T follicular helper cell (primary cell): ENCODE measurements at regions not wholly inside any gene's neighbourhood (a gene's known extent, or its start where the extent isn't known, plus 50 kb on each side); places are given as distances from the start of the nearest gene placed in this dataset.

Experiments
- DNase-seq: peaks from one replicate; pipeline ENCODE4 v3.0.0-alpha.2; 2020; ENCODE audit warnings: low read depth

DNA sequence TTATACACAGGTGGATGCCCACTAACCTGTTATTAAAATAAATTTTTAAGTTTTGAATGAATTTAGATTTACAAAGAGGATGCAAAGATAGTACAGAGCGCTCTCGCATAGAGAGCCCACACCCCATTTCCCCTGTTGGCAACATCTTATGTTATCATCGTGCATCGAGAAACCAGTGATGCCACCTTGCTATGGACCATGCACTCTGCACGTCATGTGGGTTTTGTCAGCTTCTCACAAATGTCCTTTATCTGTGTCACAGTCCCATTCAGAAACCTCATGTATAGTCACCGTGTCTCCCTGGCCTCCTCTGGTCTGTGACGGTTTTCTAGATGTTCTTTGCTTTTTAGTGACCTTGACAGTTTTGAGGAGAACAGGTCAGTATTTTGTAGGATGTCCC is 60.0 kb downstream of the ING1 start:
- DNase-seq: no peak

DNA sequence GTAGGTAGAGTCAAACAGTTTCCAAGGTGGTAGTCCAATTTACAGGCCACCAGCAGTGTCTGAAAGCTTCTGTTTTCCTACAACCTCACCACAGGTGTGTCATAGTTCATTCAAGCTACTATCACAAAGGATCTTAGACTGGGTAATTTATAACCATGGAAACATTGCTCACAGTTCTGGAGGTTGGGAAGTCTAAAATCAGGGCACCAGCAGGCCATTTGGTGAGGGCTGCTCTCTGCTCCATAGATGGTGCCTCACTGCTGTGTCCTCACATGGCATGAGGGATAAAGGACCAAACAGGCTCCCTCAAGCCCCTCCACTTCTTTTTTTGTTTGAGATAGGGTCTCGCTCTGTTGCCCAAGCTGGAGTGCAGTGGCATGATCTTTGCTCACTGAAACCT is 60.6 kb downstream of the ING1 start:
- no peak for DNase-seq

GRCh38 chr13:110774490-110774889 is 61.0 kb downstream of the ING1 start:
- DNase-seq: no peak

GRCh38 chr13:110775576-110775975 is 62.1 kb downstream of the ING1 start:
- no peak for DNase-seq

GRCh38 chr13:110777251-110777820 is 63.8 kb downstream of the ING1 start:
- DNase-seq: no peak

DNA sequence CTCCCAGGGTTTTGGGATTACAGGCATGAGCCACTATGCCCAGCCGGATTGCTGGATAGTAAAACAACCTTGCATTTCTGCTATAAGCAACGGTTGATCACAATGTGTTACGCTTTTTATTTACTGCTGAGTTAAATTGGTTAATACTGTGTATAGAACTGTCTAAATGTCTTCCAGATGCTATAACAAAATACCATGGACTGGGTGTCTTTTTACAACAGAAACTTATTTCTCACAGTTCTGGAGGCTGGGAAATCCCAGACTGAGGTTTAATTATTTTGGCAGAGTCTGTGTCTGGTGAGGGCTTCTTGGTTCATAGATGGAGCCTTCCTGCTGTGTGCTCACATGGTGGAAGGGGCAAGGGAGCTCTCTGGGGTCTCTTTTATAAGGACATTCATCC is 65.5 kb downstream of the ING1 start:
- no peak for DNase-seq

DNA sequence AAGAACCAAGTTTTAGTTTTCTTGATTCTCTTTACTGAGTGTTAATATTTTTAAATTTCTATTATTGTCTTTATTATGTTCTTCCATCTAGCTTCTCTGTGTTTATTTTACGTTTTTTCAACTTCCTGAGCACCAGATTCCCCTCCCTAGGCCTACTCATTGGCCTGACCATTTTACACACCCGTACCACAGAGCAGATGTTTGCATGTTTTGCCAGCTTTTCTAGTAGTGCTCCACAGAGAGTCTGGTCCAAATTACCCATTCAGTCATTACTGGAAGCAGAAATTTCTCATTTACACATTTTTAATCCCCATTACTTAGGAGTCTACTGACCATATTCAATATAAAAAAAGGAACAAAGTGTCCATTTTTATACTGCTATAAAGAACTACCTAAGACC is 66.9 kb downstream of the ING1 start:
- DNase-seq: no peak

GRCh38 chr13:110782185-110782584 is 68.7 kb downstream of the ING1 start:
- DNase-seq: no peak

DNA sequence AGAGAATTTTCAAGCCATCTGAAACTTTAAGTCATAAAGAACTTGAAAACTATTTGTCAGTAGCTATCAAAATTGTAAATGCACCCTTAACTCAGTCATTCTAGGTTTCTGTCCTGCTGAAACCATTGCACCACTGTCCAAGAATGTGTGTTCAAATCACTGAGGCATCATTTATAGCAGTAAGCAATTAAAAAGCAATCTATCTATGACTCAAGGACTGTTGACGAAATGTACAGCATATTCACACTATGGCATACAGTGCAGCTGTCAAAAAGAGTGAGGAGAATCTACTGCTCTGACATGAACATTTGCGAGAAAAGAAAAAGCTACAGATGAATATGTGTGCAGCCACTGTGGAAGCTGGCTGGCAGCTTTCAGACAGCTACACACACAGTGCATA is 71.2 kb downstream of the ING1 start:
- DNase-seq: no peak

GRCh38 chr13:110788778-110789177 is 75.3 kb downstream of the ING1 start:
- no peak for DNase-seq

- DNase-seq: no peak
Measured at GRCh38 chr13:110789871-110790270, 76.4 kb downstream of the ING1 start.

- no peak for DNase-seq
Measured at GRCh38 chr13:110790371-110790770, 76.9 kb downstream of the ING1 start.

DNA sequence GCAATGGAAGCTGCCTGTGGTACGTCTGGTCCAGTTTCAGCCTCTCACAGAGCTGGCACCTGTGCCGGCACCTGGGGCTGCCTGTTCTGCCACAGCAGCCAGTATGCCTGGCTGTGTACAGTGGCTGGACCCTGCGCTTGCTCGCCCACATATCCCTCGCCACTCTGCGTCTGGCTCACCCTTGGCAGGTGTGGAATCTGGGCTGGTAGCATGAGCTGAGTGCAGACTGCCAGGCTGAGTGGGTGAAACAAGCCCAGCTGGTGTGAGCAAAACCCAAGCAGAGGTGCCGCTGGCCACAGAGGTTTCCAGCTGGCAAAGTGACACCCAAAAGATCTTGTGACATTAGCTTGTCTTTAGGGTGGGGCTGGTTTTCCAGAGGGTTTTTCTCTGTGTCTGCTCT is 80.7 kb downstream of the ING1 start:
- DNase-seq: no peak

- no peak for DNase-seq
Measured at GRCh38 chr13:110797230-110797877, 83.9 kb downstream of the ING1 start.

DNA sequence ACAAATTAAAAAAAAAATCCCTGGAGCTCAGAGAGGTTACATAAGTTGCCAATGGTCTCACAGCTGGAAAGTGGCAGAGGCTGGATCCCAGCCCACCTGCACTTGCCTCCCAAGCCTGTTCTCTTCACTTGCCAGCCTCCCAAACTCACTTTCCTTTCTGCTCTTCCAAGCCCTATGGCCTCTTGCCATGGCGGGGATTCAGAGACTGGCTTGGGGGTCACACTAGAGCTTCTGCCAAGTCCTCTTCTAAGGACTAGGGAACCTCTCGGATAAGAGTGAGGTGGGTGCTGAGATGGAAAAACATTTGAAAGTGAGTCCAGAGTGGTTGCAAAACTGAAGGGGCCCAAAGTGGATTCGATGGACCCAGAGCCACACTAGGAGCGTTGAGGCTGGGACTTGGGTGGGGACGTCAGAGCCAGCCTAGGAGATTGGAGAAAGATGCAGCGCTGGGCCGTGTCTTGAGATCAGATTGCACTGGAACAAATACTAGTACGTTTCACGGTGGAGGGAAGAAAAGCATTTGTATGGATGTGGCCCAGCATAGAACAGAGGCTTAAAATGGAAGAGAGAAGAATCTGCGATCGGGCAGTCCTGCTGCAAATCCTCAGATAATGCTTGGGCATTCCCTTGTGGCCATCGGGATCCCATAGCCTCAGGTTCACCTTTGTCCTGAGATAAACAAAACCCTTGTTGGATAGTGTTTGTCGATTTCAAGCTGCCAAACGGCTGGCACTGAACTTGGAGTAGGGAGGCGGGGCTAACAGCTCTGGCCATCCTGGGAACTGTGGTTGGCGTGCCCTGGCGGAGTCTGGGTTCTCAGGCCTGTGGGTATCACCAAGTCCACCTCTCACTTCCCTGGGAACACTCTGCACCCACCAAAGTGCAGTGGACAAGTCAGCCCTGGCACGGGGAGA is 84.8 kb downstream of the ING1 start:
- DNase-seq: no peak

- DNase-seq: no peak
Measured at GRCh38 chr13:110799246-110800236, 86.0 kb downstream of the ING1 start.

GRCh38 chr13:110801044-110801443 is 87.5 kb downstream of the ING1 start:
- DNase-seq: no peak

GRCh38 chr13:110802260-110802659 is 88.8 kb downstream of the ING1 start:
- no peak for DNase-seq

DNA sequence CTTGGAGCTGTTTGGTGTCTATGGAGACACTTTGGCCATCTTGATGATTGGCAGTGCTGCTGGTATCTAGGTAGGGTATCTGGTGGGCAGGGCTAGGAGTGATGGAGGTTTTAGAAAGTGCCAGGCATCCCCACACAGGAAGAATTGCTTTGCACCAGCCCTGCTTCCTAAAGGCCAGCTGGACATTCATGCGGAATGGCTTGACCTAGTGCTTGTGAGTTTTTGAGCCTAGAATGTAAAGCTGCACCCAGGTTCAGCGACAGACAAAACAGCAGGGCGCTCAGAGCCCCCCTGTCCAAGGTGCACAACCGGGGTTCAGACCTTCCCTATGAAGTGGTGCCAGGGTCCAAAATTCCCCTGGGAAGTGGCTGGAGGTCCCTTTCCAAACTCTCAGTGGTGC is 93.1 kb downstream of the ING1 start:
- DNase-seq: no peak

DNA sequence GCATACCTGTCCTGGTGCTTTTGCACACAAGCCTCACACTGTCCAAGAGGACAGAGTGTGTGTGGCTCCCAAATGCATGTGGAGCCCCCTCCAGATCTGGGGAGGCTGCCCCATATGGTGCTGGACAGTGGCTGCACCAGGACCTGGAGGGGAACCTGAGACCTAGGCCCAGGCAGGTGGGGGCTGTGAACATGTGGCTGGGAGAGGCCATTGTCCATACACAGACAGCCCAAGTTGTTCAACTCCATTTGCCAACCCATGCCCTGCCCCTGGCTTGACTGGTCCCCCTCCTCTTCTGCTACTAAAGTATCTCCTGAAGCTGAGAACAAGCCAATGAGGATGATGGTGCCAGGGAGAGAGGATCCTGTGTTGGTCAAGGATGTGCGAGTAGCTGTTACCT is 94.0 kb downstream of the ING1 start:
- no peak for DNase-seq

DNA sequence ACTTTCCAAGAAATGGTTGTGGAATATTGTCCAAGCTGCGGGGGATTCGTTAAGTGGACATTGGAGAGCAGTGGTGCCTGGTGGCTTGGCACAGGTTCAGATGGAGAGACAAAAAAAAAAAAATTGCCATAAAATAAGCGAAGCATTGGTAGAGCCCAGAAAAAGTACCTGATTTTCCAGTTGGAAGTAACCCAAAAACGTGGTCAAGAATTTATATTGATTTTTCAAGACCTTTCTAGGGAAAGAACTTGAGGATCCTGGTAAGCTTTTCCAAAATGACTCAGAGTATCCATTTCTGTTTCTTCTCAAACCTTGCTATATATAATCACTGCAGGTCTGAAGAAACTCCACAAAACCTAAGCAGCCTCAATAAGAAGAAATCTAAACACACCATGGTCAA is 94.6 kb downstream of the ING1 start:
- no peak for DNase-seq
